HG02678 (cell line): ENCODE measurements at regions not wholly inside any gene's neighbourhood (a gene's known extent, or its start where the extent isn't known, plus 50 kb on each side); places are given as distances from the start of the nearest gene placed in this dataset.

ENCODE experiments used
- ATAC-seq: cut with Tn5 transposase; IDR thresholded peaks from one replicate; pipeline ENCODE4 v1.9.1; 2021; ENCODE audit warnings: mild to moderate bottlenecking, moderate library complexity; ENCODE audit not compliant: unreplicated experiment

- no peak for ATAC-seq
Observed at GRCh38 chr9:17846948-17847655, 268.2 kb downstream of the SH3GL2 start.

GRCh38 chr9:17847908-17848307, 269.0 kb downstream of the SH3GL2 start:
- ATAC-seq, result no peak

- no peak for ATAC-seq
Observed at GRCh38 chr9:17852108-17852507, 273.2 kb downstream of the SH3GL2 start.

- no peak for ATAC-seq
Observed at GRCh38 chr9:17854487-17854886, 275.6 kb downstream of the SH3GL2 start.

- ATAC-seq, result no peak
Observed at GRCh38 chr9:17856995-17857394, 278.1 kb downstream of the SH3GL2 start.

- no peak for ATAC-seq
Observed at GRCh38 chr9:17859228-17859627, 280.4 kb downstream of the SH3GL2 start.

GRCh38 chr9:17859987-17860386, 281.1 kb downstream of the SH3GL2 start:
- no peak for ATAC-seq

GRCh38 chr9:17862101-17862500, 283.2 kb downstream of the SH3GL2 start:
- ATAC-seq, result no peak

- no peak for ATAC-seq
Observed at GRCh38 chr9:17862629-17863028, 283.8 kb downstream of the SH3GL2 start.

GRCh38 chr9:17863213-17863883, 284.5 kb downstream of the SH3GL2 start:
- peak; percentile 90 for ATAC-seq

- ATAC-seq, result no peak
Observed at GRCh38 chr9:17863924-17864323, 285.1 kb downstream of the SH3GL2 start.

- ATAC-seq, result no peak
Observed at GRCh38 chr9:17864951-17865350, 286.1 kb downstream of the SH3GL2 start.

- no peak for ATAC-seq
Observed at GRCh38 chr9:17865881-17866280, 287.0 kb downstream of the SH3GL2 start.

- ATAC-seq, result no peak
Observed at GRCh38 chr9:17870722-17871121, 291.9 kb downstream of the SH3GL2 start.

- ATAC-seq, result no peak
Observed at GRCh38 chr9:17871213-17871890, 292.5 kb downstream of the SH3GL2 start.

GRCh38 chr9:17875886-17876285, 297.0 kb downstream of the SH3GL2 start:
- no peak for ATAC-seq

GRCh38 chr9:17876687-17877086, 297.8 kb downstream of the SH3GL2 start:
- ATAC-seq, result peak; percentile 47

GRCh38 chr9:17878810-17879370, 300.0 kb downstream of the SH3GL2 start:
- ATAC-seq, result no peak

- ATAC-seq, result no peak
Observed at GRCh38 chr9:17881371-17881770, 302.5 kb downstream of the SH3GL2 start.

- no peak for ATAC-seq
Observed at GRCh38 chr9:17882688-17883594, 304.1 kb downstream of the SH3GL2 start.

- ATAC-seq, result no peak
Observed at GRCh38 chr9:17888066-17888465, 309.2 kb downstream of the SH3GL2 start.
